Prostate gland (tissue), 2 donors: ENCODE measurements at regions not wholly inside any gene's neighbourhood (a gene's known extent, or its start where the extent isn't known, plus 50 kb on each side); places are given as distances from the start of the nearest gene placed in this dataset.

Experiments
- CTCF ChIP-seq, 4 experiments: fragments of 200-600 bp in 2 of 4; fragments of 450-650 bp in 2 of 4; sonication (generic) in 2 of 4; IDR thresholded peaks; 1 replicate in 3 of 4; 2 replicates in 1 of 4; pipeline ENCODE4 v1.5.1; 2016 to 2019; ENCODE audit warnings: antibody characterized with exemption in 4 of 4, mild to moderate bottlenecking in 2 of 4, moderate library complexity in 2 of 4
- POLR2A ChIP-seq: fragments of 450-650 bp; IDR thresholded peaks from one replicate; pipeline ENCODE4 v1.6.1; 2016; ENCODE audit warnings: antibody characterized with exemption, mild to moderate bottlenecking
- POLR2AphosphoS5 ChIP-seq: sonication (generic); formaldehyde crosslinking; IDR thresholded peaks from one replicate; pipeline ENCODE4 v1.6.1; 2017; ENCODE audit warnings: antibody characterized with exemption

GRCh38 chr14:22476887-22477286, 112.1 kb downstream of the DAD1 start:
- TF ChIP-seq CTCF (IDR thresholded peaks at IDR 0.05), result no peak
- TF ChIP-seq POLR2A, result no peak
- no peak for TF ChIP-seq POLR2AphosphoS5
